Karpas-422 (cell line): ENCODE measurements at regions not wholly inside any gene's neighbourhood (a gene's known extent, or its start where the extent isn't known, plus 50 kb on each side); places are given as distances from the start of the nearest gene placed in this dataset.
"Not testable (repeated sequence)": the region's sequence is repeated elsewhere in the genome, so short reads cannot be mapped to it uniquely, and the experiment has no call there.

Source experiments
- DNase-seq: peaks from one replicate; pipeline ENCODE4 v3.0.0-alpha.2; 2015
- H2AFZ ChIP-seq: fragments of 200-600 bp; sonication (generic); 2 replicates; pipeline ENCODE4 v1.6.1; 2014; ENCODE audit warnings: antibody characterized with exemption, low read length, mixed read lengths
- H3K27ac ChIP-seq: fragments of 200-600 bp; sonication (generic); 2 replicates; pipeline ENCODE4 v1.5.1; 2014; ENCODE audit warnings: mild to moderate bottlenecking, low read length, moderate library complexity
- H3K27me3 ChIP-seq: fragments of 200-600 bp; sonication (generic); 2 replicates; pipeline ENCODE4 v1.6.1; 2014; ENCODE audit warnings: low read length, mixed read lengths
- H3K36me3 ChIP-seq: fragments of 200-600 bp; sonication (generic); 2 replicates; pipeline ENCODE4 v1.6.1; 2014; ENCODE audit warnings: low read length, mixed read lengths; ENCODE audit not compliant: insufficient read depth
- H3K4me1 ChIP-seq: fragments of 200-600 bp; sonication (generic); 2 replicates; pipeline ENCODE4 v1.6.1; 2014; ENCODE audit warnings: mild to moderate bottlenecking, low read length, mixed read lengths
- H3K4me2 ChIP-seq: fragments of 200-600 bp; sonication (generic); 2 replicates; pipeline ENCODE4 v1.6.1; 2014; ENCODE audit warnings: low read length, low read depth, mild to moderate bottlenecking; ENCODE audit not compliant: poor library complexity, severe bottlenecking
- H3K4me3 ChIP-seq: fragments of 200-600 bp; sonication (generic); 2 replicates; pipeline ENCODE4 v1.5.1; 2014; ENCODE audit warnings: mild to moderate bottlenecking, antibody characterized with exemption, low read length, mixed read lengths
- H3K79me2 ChIP-seq: fragments of 200-600 bp; sonication (generic); 2 replicates; pipeline ENCODE4 v1.6.1; 2014; ENCODE audit warnings: mild to moderate bottlenecking, low read length, mixed read lengths
- H3K9ac ChIP-seq: fragments of 200-600 bp; sonication (generic); 2 replicates; pipeline ENCODE4 v1.6.0; 2014; ENCODE audit warnings: low read length
- H3K9me2 ChIP-seq: fragments of 200-600 bp; sonication (generic), shearing (Covaris generic); replicated peaks from 2 replicates; pipeline ENCODE4 v1.6.0; 2014; ENCODE audit warnings: mild to moderate bottlenecking, low read length, moderate library complexity; ENCODE audit not compliant: insufficient read depth
- H3K9me3 ChIP-seq: fragments of 300-700, 200-600 bp; sonication (generic); 2 replicates; pipeline ENCODE4 v1.6.1; 2014; ENCODE audit warnings: low read length, mixed read lengths
- H4K20me1 ChIP-seq: fragments of 200-600 bp; sonication (generic); 2 replicates; pipeline ENCODE4 v1.6.1; 2014; ENCODE audit warnings: mild to moderate bottlenecking, antibody characterized with exemption, low read length, low read depth; ENCODE audit not compliant: insufficient read depth

DNA sequence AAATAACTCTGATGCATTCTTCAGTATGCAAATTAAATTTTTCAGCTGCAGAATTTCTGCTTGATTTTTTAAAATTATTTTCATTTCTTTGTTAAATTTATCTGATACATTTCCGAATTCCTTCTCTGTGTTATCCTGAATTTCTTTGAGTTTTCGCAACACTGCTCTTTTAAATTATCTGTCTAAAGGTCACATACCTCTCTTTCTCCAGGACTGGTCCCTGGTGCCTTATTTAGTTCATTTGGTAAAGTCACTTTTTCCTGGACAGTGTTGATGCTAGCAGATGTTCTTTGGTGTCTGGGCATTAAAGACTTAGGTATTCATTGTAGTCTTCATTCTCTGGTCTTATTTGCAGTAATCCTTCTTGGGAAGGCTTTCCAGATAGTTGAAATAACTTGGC, 577.4 kb upstream of the LUZP2 start:
- Histone ChIP-seq H3K4me2 (no peak overlapping the region), H3K36me3 (no peaks in the 10 kb centered on the region), H3K79me2 (no peaks in the 10 kb centered on the region), H3K27me3 (no peaks in the 10 kb centered on the region), H3K9ac (no peak overlapping the region), H4K20me1 (no peaks in the 10 kb centered on the region), H3K4me3 (no peak overlapping the region), H3K4me1 (no peaks in the 10 kb centered on the region), H3K9me2 (no peaks in the 10 kb centered on the region), H3K27ac (no peak overlapping the region), H2AFZ (no peak overlapping the region), H3K9me3 (peaks cover 17% of the 10 kb centered on the region)
- no peak for DNase-seq

- Histone ChIP-seq H3K27ac (no peak overlapping the region), H3K4me2 (no peak overlapping the region), H4K20me1 (no peaks in the 10 kb centered on the region), H3K79me2 (no peaks in the 10 kb centered on the region), H2AFZ (no peak overlapping the region), H3K9ac (no peak overlapping the region), H3K4me1 (no peaks in the 10 kb centered on the region), H3K9me3 (peaks cover 17% of the 10 kb centered on the region), H3K4me3 (no peak overlapping the region), H3K27me3 (no peaks in the 10 kb centered on the region), H3K36me3 (no peaks in the 10 kb centered on the region), H3K9me2 (no peaks in the 10 kb centered on the region)
- no peak for DNase-seq
Measured at GRCh38 chr11:23923357-23923756, 573.5 kb upstream of the LUZP2 start.

- Histone ChIP-seq H3K79me2 (no peaks in the 10 kb centered on the region), H3K9ac (no peak overlapping the region), H3K4me1 (no peaks in the 10 kb centered on the region), H3K4me3 (no peak overlapping the region), H3K4me2 (no peak overlapping the region), H3K27ac (no peak overlapping the region), H3K9me3 (peaks cover 11% of the 10 kb centered on the region), H3K36me3 (no peaks in the 10 kb centered on the region), H3K9me2 (no peaks in the 10 kb centered on the region), H3K27me3 (no peaks in the 10 kb centered on the region), H4K20me1 (no peaks in the 10 kb centered on the region), H2AFZ (no peak overlapping the region)
- no peak for DNase-seq
Measured at GRCh38 chr11:23924226-23924625, 572.6 kb upstream of the LUZP2 start.

DNA sequence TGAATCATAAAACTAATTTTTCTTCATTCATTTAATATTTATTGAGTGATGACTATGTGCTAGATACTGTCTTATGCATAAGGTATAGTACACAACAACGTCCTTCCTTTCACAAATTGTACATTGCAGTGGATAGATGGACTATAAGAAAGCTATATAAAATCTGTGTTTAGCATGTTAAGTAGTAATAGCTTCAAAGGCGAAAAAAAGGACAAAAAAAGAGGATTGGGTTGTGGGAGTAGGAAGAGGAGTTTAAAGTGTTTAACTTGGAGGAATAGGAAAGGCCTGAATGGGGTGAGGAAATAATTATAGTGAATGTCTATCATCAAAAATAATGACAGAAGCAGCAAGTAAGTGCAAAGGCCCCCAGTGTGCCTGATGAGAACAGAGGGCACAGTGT, 565.4 kb upstream of the LUZP2 start:
- Histone ChIP-seq H3K4me2 (no peak overlapping the region), H3K9me3 (peaks cover 6% of the 10 kb centered on the region), H3K4me3 (no peak overlapping the region), H2AFZ (no peak overlapping the region), H4K20me1 (no peaks in the 10 kb centered on the region), H3K4me1 (no peaks in the 10 kb centered on the region), H3K9me2 (no peaks in the 10 kb centered on the region), H3K79me2 (no peaks in the 10 kb centered on the region), H3K36me3 (no peaks in the 10 kb centered on the region), H3K27me3 (no peaks in the 10 kb centered on the region), H3K9ac (no peak overlapping the region), H3K27ac (no peak overlapping the region)
- DNase-seq, result no peak

DNA sequence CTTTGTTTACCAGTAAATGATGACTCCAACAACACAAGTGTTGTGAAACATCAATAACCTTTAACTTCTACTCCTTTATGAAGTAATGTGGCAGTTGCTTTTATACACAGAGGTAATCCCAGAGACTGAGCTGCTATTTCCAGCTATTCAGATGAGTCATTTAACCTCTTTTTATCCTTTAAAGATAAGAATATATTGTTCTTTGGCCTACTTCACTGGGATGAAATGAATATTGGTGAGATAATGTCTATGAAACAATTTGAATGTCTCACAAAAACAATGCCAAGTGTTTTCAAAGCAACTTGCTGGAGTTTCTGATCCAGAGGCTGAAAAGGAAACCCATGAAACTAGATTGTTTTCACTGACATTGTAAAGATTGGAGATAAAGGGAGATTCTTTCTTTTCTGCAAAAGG, 564.4 kb upstream of the LUZP2 start:
- Histone ChIP-seq H3K36me3 (no peaks in the 10 kb centered on the region), H3K27ac (no peak overlapping the region), H2AFZ (no peak overlapping the region), H3K27me3 (no peaks in the 10 kb centered on the region), H3K4me3 (no peak overlapping the region), H3K79me2 (no peaks in the 10 kb centered on the region), H3K9me3 (peaks cover 6% of the 10 kb centered on the region), H3K4me1 (no peaks in the 10 kb centered on the region), H3K4me2 (no peak overlapping the region), H4K20me1 (no peaks in the 10 kb centered on the region), H3K9me2 (no peaks in the 10 kb centered on the region), H3K9ac (no peak overlapping the region)
- DNase-seq, result no peak

DNA sequence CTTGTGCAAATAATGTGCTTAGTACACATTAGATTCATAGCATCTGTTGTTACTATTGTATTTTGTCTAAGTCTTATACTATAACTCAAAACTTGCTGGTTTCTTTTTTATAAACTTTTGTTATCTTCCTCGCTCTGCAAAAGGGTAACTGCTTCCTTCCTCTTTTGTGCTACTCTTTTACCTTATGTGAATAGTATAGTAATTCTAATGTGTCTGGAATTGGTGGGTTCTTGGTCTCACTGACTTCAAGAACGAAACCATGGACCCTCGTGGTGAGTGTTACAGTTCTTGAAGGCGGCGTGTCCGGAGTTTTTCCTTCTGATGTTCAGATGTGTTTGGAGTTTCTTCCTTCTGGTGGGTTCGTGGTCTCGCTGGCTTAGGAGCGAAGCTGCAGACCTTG, 563.1 kb upstream of the LUZP2 start:
- Histone ChIP-seq H3K27ac (no peak overlapping the region), H3K4me2 (no peak overlapping the region), H3K9me3 (peaks cover 6% of the 10 kb centered on the region), H3K4me1 (no peaks in the 10 kb centered on the region), H3K9me2 (no peaks in the 10 kb centered on the region), H3K79me2 (no peaks in the 10 kb centered on the region), H3K36me3 (no peaks in the 10 kb centered on the region), H4K20me1 (no peaks in the 10 kb centered on the region), H3K4me3 (no peak overlapping the region), H3K27me3 (no peaks in the 10 kb centered on the region), H3K9ac (no peak overlapping the region), H2AFZ (no peak overlapping the region)
- DNase-seq, result no peak

DNA sequence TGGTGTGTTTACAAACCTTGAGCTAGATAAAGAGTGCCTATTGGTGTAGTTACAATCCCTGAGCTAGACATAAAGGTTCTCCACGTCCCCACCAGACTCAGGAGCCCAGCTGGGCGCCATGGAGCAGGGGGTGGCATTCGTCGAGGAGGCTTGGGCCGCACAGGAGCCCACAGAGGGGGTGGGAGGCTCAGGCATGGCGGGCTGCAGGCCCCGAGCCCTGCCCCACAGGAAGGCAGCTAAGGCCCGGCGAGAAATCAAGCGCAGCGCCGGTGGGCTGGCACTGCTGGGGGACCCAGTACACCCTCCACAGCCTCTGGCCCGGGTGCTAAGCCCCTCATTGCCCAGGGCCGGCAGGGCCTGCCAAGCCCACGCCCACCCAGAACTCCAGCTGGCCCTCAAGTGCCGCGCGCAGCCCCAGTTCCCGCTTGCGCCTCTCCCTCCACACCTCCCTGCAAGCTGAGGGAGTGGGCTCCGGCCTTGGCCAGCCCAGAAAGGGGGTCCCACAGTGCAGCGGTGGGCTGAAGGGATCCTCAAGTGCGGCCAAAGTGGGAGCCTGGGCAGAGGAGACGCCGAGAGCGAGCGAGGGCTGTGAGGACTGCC, 562.1 kb upstream of the LUZP2 start:
- not testable (repeated sequence) for H3K9me2 ChIP-seq, H3K4me3 ChIP-seq, DNase-seq, H3K27ac ChIP-seq, H3K9ac ChIP-seq, H2AFZ ChIP-seq, H3K4me1 ChIP-seq, H4K20me1 ChIP-seq, H3K9me3 ChIP-seq, H3K4me2 ChIP-seq, H3K27me3 ChIP-seq, H3K36me3 ChIP-seq, H3K79me2 ChIP-seq

GRCh38 chr11:23942117-23942815, 554.6 kb upstream of the LUZP2 start:
- not testable (repeated sequence) for H3K27me3 ChIP-seq, H3K4me2 ChIP-seq, H3K9me2 ChIP-seq

More at GRCh38 chr11:23942117-23942815, 554.6 kb upstream of the LUZP2 start:
- not testable (repeated sequence) for H3K79me2 ChIP-seq, H3K4me3 ChIP-seq, H3K9me3 ChIP-seq, DNase-seq, H3K9ac ChIP-seq, H3K36me3 ChIP-seq, H3K27ac ChIP-seq, H2AFZ ChIP-seq, H4K20me1 ChIP-seq, H3K4me1 ChIP-seq
